ENCODE measurements at regions not wholly inside any gene's neighbourhood (a gene's known extent, or its start where the extent isn't known, plus 50 kb on each side); places are given as distances from the start of the nearest gene placed in this dataset.
A peak's percentile ranks its signal among the peaks of the same experiment; 100 is the strongest.

GRCh38 chr1:65056866-65057265 lies 90.5 kb upstream of the JAK1 start:
- DNase-seq (ENCODE audit: low spot score), result no peak
- intact Hi-C loops (cut with DNase I), result no loop called here

GRCh38 chr1:65059930-65060538 lies 88.0 kb upstream of the AK4 start:
- intact Hi-C loops (cut with DNase I), result loop anchor here (10.0 kb wide), 2 partner anchors 85 to 145 kb away; partner anchors contain the start of gene AK4 (in 1 of the 2)
- DNase-seq (ENCODE audit: low spot score), result no peak

GRCh38 chr1:65062339-65062738 lies 85.7 kb upstream of the AK4 start:
- no peak for DNase-seq (ENCODE audit: low spot score)
- intact Hi-C loops (cut with DNase I), result loop anchor here (10.0 kb wide), 2 partner anchors 82 to 142 kb away; partner anchors contain the start of gene AK4 (in 1 of the 2)

GRCh38 chr1:65063025-65063424 lies 85.0 kb upstream of the AK4 start:
- intact Hi-C loops (cut with DNase I), result loop anchor here (10.0 kb wide), 2 partner anchors 82 to 142 kb away; partner anchors contain the start of gene AK4 (in 1 of the 2)
- DNase-seq (ENCODE audit: low spot score), result no peak

GRCh38 chr1:65064981-65065380 lies 83.0 kb upstream of the AK4 start:
- intact Hi-C loops (cut with DNase I), result loop anchor here (10.0 kb wide), 2 partner anchors 80 to 140 kb away; partner anchors contain the start of gene AK4 (in 1 of the 2)
- DNase-seq (ENCODE audit: low spot score), result no peak

GRCh38 chr1:65065524-65066418 lies 82.2 kb upstream of the AK4 start:
- DNase-seq (ENCODE audit: low spot score), result no peak
- intact Hi-C loops (cut with DNase I), result loop anchor here (10.0 kb wide), 2 partner anchors 79 to 139 kb away; partner anchors contain the start of gene AK4 (in 1 of the 2)

GRCh38 chr1:65066419-65066765 lies 81.6 kb upstream of the AK4 start:
- no peak for DNase-seq (ENCODE audit: low spot score)

GRCh38 chr1:65066766-65067490 lies 81.1 kb upstream of the AK4 start:
- intact Hi-C loops (cut with DNase I), result loop anchor here (10.0 kb wide), 2 partner anchors 78 to 138 kb away; partner anchors contain the start of gene AK4 (in 1 of the 2)
- peak; percentile 97 for DNase-seq (ENCODE audit: low spot score)

More at GRCh38 chr1:65066419-65066765, 81.6 kb upstream of the AK4 start:
- intact Hi-C loops (cut with DNase I), result loop anchor here (10.0 kb wide), 2 partner anchors 78 to 138 kb away; partner anchors contain the start of gene AK4 (in 1 of the 2)

GRCh38 chr1:65067491-65068201 lies 80.4 kb upstream of the AK4 start:
- intact Hi-C loops (cut with DNase I), result loop anchor here (10.0 kb wide), 2 partner anchors 77 to 137 kb away; partner anchors contain the start of gene AK4 (in 1 of the 2)
- peak; percentile 88 for DNase-seq (ENCODE audit: low spot score)

- DNase-seq (ENCODE audit: low spot score), result no peak
- intact Hi-C loops (cut with DNase I), result loop anchor here (10.0 kb wide), 2 partner anchors 76 to 136 kb away; partner anchors contain the start of gene AK4 (in 1 of the 2)
These were observed 79.6 kb upstream of the AK4 start for GRCh38 chr1:65068202-65069010.

GRCh38 chr1:65069011-65069565 lies 78.9 kb upstream of the AK4 start:
- intact Hi-C loops (cut with DNase I), result loop anchor here (10.0 kb wide), 2 partner anchors 76 to 136 kb away; partner anchors contain the start of gene AK4 (in 1 of the 2)
- no peak for DNase-seq (ENCODE audit: low spot score)

- intact Hi-C loops (cut with DNase I), result no loop called here
- no peak for DNase-seq (ENCODE audit: low spot score)
These were observed 75.2 kb upstream of the AK4 start for GRCh38 chr1:65072845-65073244.

GRCh38 chr1:65075123-65075976 lies 72.7 kb upstream of the AK4 start:
- intact Hi-C loops (cut with DNase I), result no loop called here

GRCh38 chr1:65077369-65077768 lies 70.6 kb upstream of the AK4 start:
- DNase-seq (ENCODE audit: low spot score), result no peak
- intact Hi-C loops (cut with DNase I), result no loop called here

More at GRCh38 chr1:65075123-65075976, 72.7 kb upstream of the AK4 start:
- DNase-seq (ENCODE audit: low spot score), result no peak

- DNase-seq (ENCODE audit: low spot score), result no peak
- intact Hi-C loops (cut with DNase I), result no loop called here
These were observed 68.1 kb upstream of the AK4 start for GRCh38 chr1:65079941-65080340.

- intact Hi-C loops (cut with DNase I), result no loop called here
- DNase-seq (ENCODE audit: low spot score), result no peak
These were observed 65.5 kb upstream of the AK4 start for GRCh38 chr1:65082346-65083040.

All from posterior vena cava (tissue), 2 donors.